ENCODE measurements at regions not wholly inside any gene's neighbourhood (a gene's known extent, or its start where the extent isn't known, plus 50 kb on each side); places are given as distances from the start of the nearest gene placed in this dataset.

- dilution Hi-C loops (cut with MboI; ENCODE audit: extremely low pct_ligation_motif_present, low sequenced_read_pairs), result no loop called here
- H3K9me3 ChIP-seq (replicated peaks; ENCODE audit: control insufficient read depth, insufficient read depth, low read length), result no peaks in the 10 kb centered on the region
Observed at GRCh38 chr2:139492131-139492680, 712.0 kb upstream of the NXPH2 start.

More at GRCh38 chr2:139492131-139492680, 712.0 kb upstream of the NXPH2 start:
- Histone ChIP-seq H3K4me3 (replicated peaks in 1 of 3; ENCODE audit: insufficient read depth in 1 of 3, low read depth in 1 of 3, low read length in 3 of 3) (no peak overlapping the region), H3K36me3 (ENCODE audit: control insufficient read depth in 2 of 2, extremely low read depth in 1 of 2, insufficient read depth in 2 of 2, low read length in 2 of 2) (no peaks in the 10 kb centered on the region), H2AFZ (ENCODE audit: low read depth, low read length) (no peak overlapping the region), H3K79me2 (ENCODE audit: control insufficient read depth, insufficient read depth, low read length) (no peaks in the 10 kb centered on the region), H3K4me1 (ENCODE audit: control insufficient read depth, extremely low read depth, insufficient read depth, low read length) (no peaks in the 10 kb centered on the region), H3K27ac (ENCODE audit: insufficient read depth, low read depth, low read length) (no peak overlapping the region), H3K9ac (replicated peaks; ENCODE audit: extremely low read depth, insufficient read depth, low read length) (no peak overlapping the region), H3K9me1 (replicated peaks; ENCODE audit: control insufficient read depth, extremely low read depth, insufficient read depth, low read length) (no peaks in the 10 kb centered on the region), H3K27me3 (ENCODE audit: control insufficient read depth in 2 of 2, insufficient read depth in 2 of 2, low read length in 2 of 2) (no peaks in the 10 kb centered on the region), H3K4me2 (ENCODE audit: insufficient read depth, low read length) (no peak overlapping the region), H4K20me1 (replicated peaks; ENCODE audit: control insufficient read depth, extremely low read depth, insufficient read depth, low read length) (no peaks in the 10 kb centered on the region)
- FAIRE-seq (no peak), DNase-seq (ENCODE audit: low read depth, low spot score) (no peak)
- TF ChIP-seq EZH2 (IDR thresholded peaks at IDR 0.05; ENCODE audit: borderline replicate concordance, low read depth, low read length, severe bottlenecking) (no peak), JUN (IDR thresholded peaks at IDR 0.05; ENCODE audit: borderline replicate concordance, insufficient read depth, insufficient read length, low read depth) (no peak), GATA2 (IDR thresholded peaks at IDR 0.05; ENCODE audit: insufficient read depth, insufficient read length, low read depth, low read length) (no peak), POLR2AphosphoS5 (IDR thresholded peaks at IDR 0.05; ENCODE audit: insufficient read depth, low read depth, low read length) (no peak), CTCF (IDR thresholded peaks at IDR 0.05; ENCODE audit: extremely low read depth in 1 of 2, insufficient read depth in 1 of 2, low read depth in 1 of 2, low read length in 2 of 2) (no peak), POLR2A (IDR thresholded peaks at IDR 0.05; ENCODE audit: low read depth, low read length) (no peak), MYC (IDR thresholded peaks at IDR 0.05; ENCODE audit: low read depth, low read length) (no peak), MAX (IDR thresholded peaks at IDR 0.05; ENCODE audit: insufficient read depth, insufficient read length) (no peak), FOS (IDR thresholded peaks at IDR 0.05; ENCODE audit: borderline replicate concordance, insufficient read depth, low read length) (no peak)
- intact Hi-C loops (cut with micrococcal nuclease), result no loop called here
- CTCF ChIA-PET, result no interaction called here
- POLR2A ChIA-PET, result no interaction called here
- BruUV-seq (replicated peaks), result no TSS peak
